ENCODE measurements at regions not wholly inside any gene's neighbourhood (a gene's known extent, or its start where the extent isn't known, plus 50 kb on each side); places are given as distances from the start of the nearest gene placed in this dataset.

GRCh38 chr15:62941699-62942098 lies 100.8 kb upstream of the TPM1 start (continued):
- TF ChIP-seq CTCF (IDR thresholded peaks at IDR 0.05; ENCODE audit: poor library complexity, severe bottlenecking), result no peak

- Histone ChIP-seq H3K9me3 (ENCODE audit: low read length) (no peaks in the 10 kb centered on the region), H3K9me2 (ENCODE audit: insufficient read depth, low read length) (no peaks in the 10 kb centered on the region), H3K4me2 (ENCODE audit: low read length) (no peak overlapping the region), H3K4me3 (ENCODE audit: low read length) (no peak overlapping the region), H3K27ac (ENCODE audit: low read length) (no peak overlapping the region), H3F3A (ENCODE audit: insufficient read depth, low read length, poor library complexity, severe bottlenecking) (no peaks in the 10 kb centered on the region), H3K36me3 (ENCODE audit: insufficient read depth, low read length) (no peaks in the 10 kb centered on the region), H2AFZ (ENCODE audit: low read depth, low read length) (no peak overlapping the region), H4K20me1 (ENCODE audit: insufficient read depth) (no peaks in the 10 kb centered on the region), H3K9ac (ENCODE audit: low read length) (no peak overlapping the region), H3K27me3 (ENCODE audit: insufficient read depth, low read depth, low read length) (no peaks in the 10 kb centered on the region), H3K79me2 (replicated peaks; ENCODE audit: insufficient read depth, low read length) (no peaks in the 10 kb centered on the region)
- TF ChIP-seq REST (IDR thresholded peaks at IDR 0.05; ENCODE audit: borderline replicate concordance) (no peak), SMC3 (conservative IDR thresholded peaks at IDR 0.05; ENCODE audit: poor library complexity) (no peak), EP300 (conservative IDR thresholded peaks at IDR 0.05; ENCODE audit: poor library complexity, severe bottlenecking) (no peak), POLR2AphosphoS5 (IDR thresholded peaks at IDR 0.05) (no peak), CTCF (IDR thresholded peaks at IDR 0.05; ENCODE audit: poor library complexity, severe bottlenecking) (no peak), EZH2 (IDR thresholded peaks at IDR 0.05; ENCODE audit: borderline replicate concordance, insufficient read depth, low read length, poor library complexity, severe bottlenecking) (no peak), RAD21 (conservative IDR thresholded peaks at IDR 0.05) (no peak), MXI1 (conservative IDR thresholded peaks at IDR 0.05; ENCODE audit: poor library complexity, severe bottlenecking) (no peak), TAF1 (IDR thresholded peaks at IDR 0.05; ENCODE audit: low read depth) (no peak)
These were observed 100.1 kb upstream of the TPM1 start for GRCh38 chr15:62942428-62942827.

GRCh38 chr15:62945063-62945462 lies 97.5 kb upstream of the TPM1 start:
- H2AFZ ChIP-seq (ENCODE audit: low read depth, low read length), result no peak overlapping the region
- H3K9ac ChIP-seq (ENCODE audit: low read length), result no peak overlapping the region
- no peaks in the 10 kb centered on the region for H3K9me2 ChIP-seq (ENCODE audit: insufficient read depth, low read length)
- TF ChIP-seq RAD21 (conservative IDR thresholded peaks at IDR 0.05) (no peak), CTCF (IDR thresholded peaks at IDR 0.05; ENCODE audit: poor library complexity, severe bottlenecking) (no peak), TAF1 (IDR thresholded peaks at IDR 0.05; ENCODE audit: low read depth) (no peak), EZH2 (IDR thresholded peaks at IDR 0.05; ENCODE audit: borderline replicate concordance, insufficient read depth, low read length, poor library complexity, severe bottlenecking) (no peak), POLR2AphosphoS5 (IDR thresholded peaks at IDR 0.05) (no peak), REST (IDR thresholded peaks at IDR 0.05; ENCODE audit: borderline replicate concordance) (no peak), SMC3 (conservative IDR thresholded peaks at IDR 0.05; ENCODE audit: poor library complexity) (no peak), MXI1 (conservative IDR thresholded peaks at IDR 0.05; ENCODE audit: poor library complexity, severe bottlenecking) (no peak), EP300 (conservative IDR thresholded peaks at IDR 0.05; ENCODE audit: poor library complexity, severe bottlenecking) (no peak)
- no peaks in the 10 kb centered on the region for H3K79me2 ChIP-seq (replicated peaks; ENCODE audit: insufficient read depth, low read length)
- no peak overlapping the region for H3K27ac ChIP-seq (ENCODE audit: low read length)
- no peaks in the 10 kb centered on the region for H3K9me3 ChIP-seq (ENCODE audit: low read length)
- H3K36me3 ChIP-seq (ENCODE audit: insufficient read depth, low read length), result no peaks in the 10 kb centered on the region
- H4K20me1 ChIP-seq (ENCODE audit: insufficient read depth), result no peaks in the 10 kb centered on the region
- H3K27me3 ChIP-seq (ENCODE audit: insufficient read depth, low read depth, low read length), result no peaks in the 10 kb centered on the region
- H3K4me3 ChIP-seq (ENCODE audit: low read length), result no peak overlapping the region
- H3K4me2 ChIP-seq (ENCODE audit: low read length), result no peak overlapping the region
- no peaks in the 10 kb centered on the region for H3F3A ChIP-seq (ENCODE audit: insufficient read depth, low read length, poor library complexity, severe bottlenecking)
